Parathyroid adenoma (tissue), 2 donors: ENCODE measurements at regions not wholly inside any gene's neighbourhood (a gene's known extent, or its start where the extent isn't known, plus 50 kb on each side); places are given as distances from the start of the nearest gene placed in this dataset.

Experiments
- H2AFZ ChIP-seq: fragments of 300-600 bp; sonication (generic); one replicate; pipeline ENCODE4 v1.7.0; 2017; ENCODE audit warnings: antibody characterized with exemption, mild to moderate bottlenecking
- H3K27ac ChIP-seq: fragments of 300-600 bp; sonication (generic); one replicate; pipeline ENCODE4 v1.7.0; 2017
- H3K27me3 ChIP-seq: fragments of 300-600 bp; sonication (generic); one replicate; pipeline ENCODE4 v1.7.0; 2017; ENCODE audit warnings: low read length; ENCODE audit not compliant: control insufficient read depth, insufficient read depth
- H3K36me3 ChIP-seq: fragments of 300-600 bp; sonication (generic); one replicate; pipeline ENCODE4 v1.7.0; 2017; ENCODE audit warnings: low read length; ENCODE audit not compliant: control insufficient read depth, insufficient read depth
- H3K4me1 ChIP-seq: fragments of 300-600 bp; sonication (generic); one replicate; pipeline ENCODE4 v1.7.0; 2017; ENCODE audit warnings: control low read depth
- H3K4me2 ChIP-seq: fragments of 300-600 bp; sonication (generic); one replicate; pipeline ENCODE4 v1.7.0; 2017; ENCODE audit warnings: low read length
- H3K4me3 ChIP-seq: fragments of 300-600 bp; sonication (generic); one replicate; pipeline ENCODE4 v1.7.0; 2017; ENCODE audit warnings: low read depth, low read length
- H3K79me2 ChIP-seq: fragments of 300-600 bp; sonication (generic); one replicate; pipeline ENCODE4 v1.7.0; 2017; ENCODE audit warnings: control low read depth
- H3K9ac ChIP-seq: fragments of 300-600 bp; sonication (generic); one replicate; pipeline ENCODE4 v1.7.0; 2017; ENCODE audit warnings: mild to moderate bottlenecking
- H3K9me3 ChIP-seq: fragments of 300-600 bp; sonication (generic); one replicate; pipeline ENCODE4 v1.7.0; 2017; ENCODE audit warnings: low read length; ENCODE audit not compliant: control insufficient read depth
- TF ChIP-seq, protein P1 (sequence below): fragments of 300-600 bp; sonication (generic); IDR thresholded peaks from one replicate; pipeline ENCODE4 v1.7.0; 2017; ENCODE audit warnings: antibody characterized with exemption, mild to moderate bottlenecking
- donor health status: primary hyperparathyroidism.

DNA sequence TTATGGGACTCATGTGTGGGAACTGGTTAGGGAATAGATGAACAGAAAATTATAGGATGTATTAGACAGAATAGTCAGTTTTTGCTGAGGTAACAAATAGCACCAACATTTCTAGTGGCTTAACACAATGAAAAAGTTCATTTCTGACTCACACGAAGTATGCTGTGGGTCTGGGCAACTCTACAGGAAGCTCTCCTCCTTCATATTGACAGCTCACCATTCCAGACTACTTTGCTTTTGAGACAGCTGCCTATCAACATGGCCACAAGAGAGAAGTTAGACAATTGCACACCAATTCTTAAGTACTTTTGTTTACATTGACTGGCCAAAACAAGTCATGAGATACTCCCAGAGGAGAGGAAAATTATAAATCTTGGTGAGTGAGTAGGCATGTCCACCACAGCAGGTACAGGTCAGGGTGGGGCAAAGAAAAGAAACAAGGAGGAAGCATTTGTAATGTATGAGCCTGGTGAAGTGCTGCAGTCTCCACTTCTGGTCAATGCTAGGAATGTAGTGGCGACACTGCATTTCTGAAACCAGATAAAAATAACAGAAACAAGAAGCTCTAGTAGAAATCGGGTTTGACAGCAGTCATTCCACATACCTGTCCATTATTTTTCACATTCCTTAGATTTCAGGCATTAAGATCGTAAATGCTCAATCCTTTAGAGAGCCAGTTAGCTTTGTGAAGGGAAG, 141.6 kb downstream of the ICOS start:
- H3K79me2 ChIP-seq = no peaks in the 10 kb centered on the region
- no peaks in the 10 kb centered on the region for H3K36me3 ChIP-seq

DNA sequence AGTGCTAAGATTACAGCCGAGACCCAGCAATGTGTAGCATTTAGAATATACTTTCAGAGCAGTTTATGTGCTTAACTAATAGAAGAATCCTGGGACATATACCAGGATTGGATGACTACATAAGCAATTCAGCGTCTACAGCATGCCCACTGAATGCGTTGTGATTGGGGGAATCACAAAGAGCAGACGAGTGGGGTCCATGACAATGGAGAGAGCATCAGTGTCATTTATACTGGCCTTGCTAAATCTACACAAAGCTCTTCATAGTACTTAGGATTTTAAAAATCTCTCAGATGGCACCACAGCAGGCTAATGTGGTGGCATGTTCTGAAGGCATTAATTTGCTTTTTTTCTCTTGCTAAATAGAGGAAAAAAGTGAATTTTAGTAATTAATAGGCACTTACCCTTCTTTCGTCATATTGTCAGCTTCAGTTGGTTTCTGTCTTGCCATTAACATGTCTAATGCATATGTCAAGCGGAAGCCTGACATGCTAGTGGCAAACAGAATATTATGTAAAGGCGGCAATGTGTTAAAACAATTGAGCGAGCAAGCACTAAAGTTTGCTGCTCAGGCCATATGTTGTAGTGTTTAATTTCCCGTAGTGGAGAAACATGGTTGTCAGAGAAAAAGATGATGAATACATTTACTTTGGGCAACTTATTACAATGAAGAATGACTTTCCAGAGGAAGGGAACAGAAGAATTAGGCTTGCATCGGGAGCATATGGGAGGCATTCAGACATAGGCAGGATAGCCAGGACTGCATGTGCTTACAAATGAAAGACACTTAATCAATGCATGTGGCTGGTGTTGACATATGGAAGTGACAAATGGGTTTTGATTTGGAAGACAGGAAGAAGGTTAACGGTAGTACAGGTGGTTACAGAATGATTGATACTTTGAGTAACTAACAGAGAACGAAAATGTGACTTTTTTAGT, 145.2 kb downstream of the ICOS start:
- TF ChIP-seq, protein P1, sequence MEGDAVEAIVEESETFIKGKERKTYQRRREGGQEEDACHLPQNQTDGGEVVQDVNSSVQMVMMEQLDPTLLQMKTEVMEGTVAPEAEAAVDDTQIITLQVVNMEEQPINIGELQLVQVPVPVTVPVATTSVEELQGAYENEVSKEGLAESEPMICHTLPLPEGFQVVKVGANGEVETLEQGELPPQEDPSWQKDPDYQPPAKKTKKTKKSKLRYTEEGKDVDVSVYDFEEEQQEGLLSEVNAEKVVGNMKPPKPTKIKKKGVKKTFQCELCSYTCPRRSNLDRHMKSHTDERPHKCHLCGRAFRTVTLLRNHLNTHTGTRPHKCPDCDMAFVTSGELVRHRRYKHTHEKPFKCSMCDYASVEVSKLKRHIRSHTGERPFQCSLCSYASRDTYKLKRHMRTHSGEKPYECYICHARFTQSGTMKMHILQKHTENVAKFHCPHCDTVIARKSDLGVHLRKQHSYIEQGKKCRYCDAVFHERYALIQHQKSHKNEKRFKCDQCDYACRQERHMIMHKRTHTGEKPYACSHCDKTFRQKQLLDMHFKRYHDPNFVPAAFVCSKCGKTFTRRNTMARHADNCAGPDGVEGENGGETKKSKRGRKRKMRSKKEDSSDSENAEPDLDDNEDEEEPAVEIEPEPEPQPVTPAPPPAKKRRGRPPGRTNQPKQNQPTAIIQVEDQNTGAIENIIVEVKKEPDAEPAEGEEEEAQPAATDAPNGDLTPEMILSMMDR = no peak

More for the DNA sequence above, 141.6 kb downstream of the ICOS start:
- TF ChIP-seq, protein P1 = no peak
- H2AFZ ChIP-seq = no peak overlapping the region
- H3K4me1 ChIP-seq = no peaks in the 10 kb centered on the region
- H3K27me3 ChIP-seq = no peaks in the 10 kb centered on the region
- H3K9ac ChIP-seq = no peak overlapping the region
- H3K4me3 ChIP-seq = no peak overlapping the region
- H3K27ac ChIP-seq = no peak overlapping the region
- H3K4me2 ChIP-seq = no peak overlapping the region
- no peaks in the 10 kb centered on the region for H3K9me3 ChIP-seq

GRCh38 chr2:204086167-204086566, 149.6 kb downstream of the ICOS start:
- Histone ChIP-seq H3K9ac (no peak overlapping the region), H3K4me1 (no peaks in the 10 kb centered on the region)
- TF ChIP-seq, protein P1 = no peak

More for the DNA sequence above, 145.2 kb downstream of the ICOS start:
- Histone ChIP-seq H3K4me1 (no peaks in the 10 kb centered on the region), H3K79me2 (no peaks in the 10 kb centered on the region), H2AFZ (no peak overlapping the region), H3K36me3 (no peaks in the 10 kb centered on the region), H3K4me2 (no peak overlapping the region), H3K27me3 (no peaks in the 10 kb centered on the region), H3K9ac (no peak overlapping the region), H3K27ac (no peak overlapping the region), H3K4me3 (no peak overlapping the region), H3K9me3 (no peaks in the 10 kb centered on the region)

DNA sequence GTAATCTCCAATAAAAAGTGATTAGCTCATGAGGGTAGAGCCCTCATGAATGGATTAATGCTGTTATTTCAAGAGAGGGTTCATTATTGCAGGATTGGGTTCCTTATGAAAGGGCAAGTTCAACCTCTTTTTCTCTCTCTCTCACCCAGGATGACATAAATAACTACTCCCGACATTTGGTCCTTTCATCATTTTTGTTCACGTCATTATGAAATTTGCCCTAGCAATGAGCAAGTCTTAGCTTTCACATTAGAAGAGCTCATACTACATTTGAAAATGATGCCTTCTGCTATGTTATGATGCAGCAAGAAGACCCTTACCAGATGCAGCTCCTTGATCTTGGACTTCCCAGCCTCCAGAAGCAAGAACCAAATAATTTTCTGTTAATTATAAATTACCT, 152.5 kb downstream of the ICOS start:
- TF ChIP-seq, protein P1 = no peak
- Histone ChIP-seq H3K27me3 (no peaks in the 10 kb centered on the region), H3K79me2 (no peaks in the 10 kb centered on the region), H3K4me1 (no peaks in the 10 kb centered on the region), H2AFZ (no peak overlapping the region), H3K9ac (no peak overlapping the region), H3K27ac (no peak overlapping the region), H3K4me2 (no peak overlapping the region), H3K9me3 (no peaks in the 10 kb centered on the region), H3K36me3 (no peaks in the 10 kb centered on the region), H3K4me3 (no peak overlapping the region)

More at GRCh38 chr2:204086167-204086566, 149.6 kb downstream of the ICOS start:
- no peaks in the 10 kb centered on the region for H3K79me2 ChIP-seq
- no peaks in the 10 kb centered on the region for H3K36me3 ChIP-seq
- H3K9me3 ChIP-seq = no peaks in the 10 kb centered on the region
- no peaks in the 10 kb centered on the region for H3K27me3 ChIP-seq
- no peak overlapping the region for H3K4me2 ChIP-seq
- H3K4me3 ChIP-seq = no peak overlapping the region
- no peak overlapping the region for H2AFZ ChIP-seq
- H3K27ac ChIP-seq = no peak overlapping the region
